ENCODE measurements at regions not wholly inside any gene's neighbourhood (a gene's known extent, or its start where the extent isn't known, plus 50 kb on each side); places are given as distances from the start of the nearest gene placed in this dataset.
"Not testable (repeated sequence)": the region's sequence is repeated elsewhere in the genome, so short reads cannot be mapped to it uniquely, and the experiment has no call there.

DNA sequence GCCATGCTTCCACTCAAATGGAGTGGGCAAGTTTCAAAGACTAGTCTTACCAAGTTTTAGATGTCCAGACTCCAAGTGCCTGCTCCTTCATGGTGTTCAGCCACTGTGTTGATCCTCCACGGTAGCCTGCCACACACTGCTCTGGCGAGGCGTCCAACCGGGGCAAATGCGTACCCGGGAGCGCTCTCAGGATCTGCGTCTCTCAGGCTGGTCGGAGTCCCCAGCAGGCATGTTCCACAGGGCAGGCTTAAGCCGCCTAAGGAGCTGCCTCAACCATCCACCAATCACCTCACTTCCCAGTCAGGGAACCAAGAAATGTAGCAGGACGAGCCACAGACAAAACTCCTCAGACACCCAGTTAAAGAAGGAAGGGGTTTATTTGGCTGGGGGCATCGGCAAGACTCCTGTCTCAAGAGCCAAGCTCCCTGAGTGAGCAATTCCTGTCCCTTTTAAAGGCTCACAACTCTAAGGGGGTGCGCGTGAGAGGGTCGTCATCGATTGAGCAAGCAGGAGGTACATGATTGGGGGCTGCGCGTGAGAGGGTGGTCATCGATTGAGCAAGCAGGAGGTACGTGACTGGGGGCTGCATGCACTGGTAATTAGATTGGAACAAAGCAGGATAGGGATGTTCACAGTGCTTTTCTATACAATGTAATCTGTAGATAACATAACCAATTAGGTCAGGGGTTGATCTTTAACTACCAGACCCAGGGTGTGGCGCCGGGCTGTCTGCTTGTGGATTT is 816.2 kb downstream of the TRIB2 start:
- DNase-seq, result not testable (repeated sequence)

DNA sequence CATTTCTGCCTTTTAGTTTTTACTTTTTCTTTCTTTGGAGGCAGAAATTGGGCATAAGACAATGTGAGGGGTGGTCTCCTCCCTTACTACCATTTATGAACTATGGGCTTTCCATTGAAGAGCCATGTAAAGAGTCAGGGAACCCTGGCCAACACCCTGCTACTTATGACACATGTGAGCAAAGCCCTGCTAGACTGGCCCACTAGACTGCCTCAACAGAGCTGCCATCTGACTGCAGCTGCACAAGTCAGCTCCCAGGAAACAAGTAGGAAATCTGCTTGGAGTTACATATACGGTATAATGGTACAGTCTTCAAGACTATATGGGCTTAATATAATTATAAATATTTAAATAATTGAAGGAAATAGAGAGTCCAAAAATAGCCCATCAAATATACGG is 816.8 kb downstream of the TRIB2 start:
- DNase-seq, result no peak

DNA sequence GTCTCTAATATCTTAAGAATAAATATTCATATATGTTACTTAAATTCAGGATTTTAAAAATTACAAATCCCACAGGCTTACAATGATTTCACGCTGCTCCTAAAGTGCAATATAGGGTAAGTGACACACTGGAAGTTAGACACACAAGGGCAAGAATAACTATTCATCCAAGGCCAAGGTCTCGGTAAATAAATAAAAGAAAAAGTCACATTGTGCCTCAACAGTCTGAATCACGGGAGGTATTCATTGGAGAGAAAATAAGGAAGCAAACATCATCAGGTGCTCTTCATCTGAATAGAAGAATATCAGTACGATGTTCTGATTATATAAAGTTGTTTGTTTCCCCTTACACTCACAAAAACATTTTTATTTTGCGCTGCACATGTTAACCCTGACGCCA is 820.2 kb downstream of the TRIB2 start:
- DNase-seq, result no peak

DNA sequence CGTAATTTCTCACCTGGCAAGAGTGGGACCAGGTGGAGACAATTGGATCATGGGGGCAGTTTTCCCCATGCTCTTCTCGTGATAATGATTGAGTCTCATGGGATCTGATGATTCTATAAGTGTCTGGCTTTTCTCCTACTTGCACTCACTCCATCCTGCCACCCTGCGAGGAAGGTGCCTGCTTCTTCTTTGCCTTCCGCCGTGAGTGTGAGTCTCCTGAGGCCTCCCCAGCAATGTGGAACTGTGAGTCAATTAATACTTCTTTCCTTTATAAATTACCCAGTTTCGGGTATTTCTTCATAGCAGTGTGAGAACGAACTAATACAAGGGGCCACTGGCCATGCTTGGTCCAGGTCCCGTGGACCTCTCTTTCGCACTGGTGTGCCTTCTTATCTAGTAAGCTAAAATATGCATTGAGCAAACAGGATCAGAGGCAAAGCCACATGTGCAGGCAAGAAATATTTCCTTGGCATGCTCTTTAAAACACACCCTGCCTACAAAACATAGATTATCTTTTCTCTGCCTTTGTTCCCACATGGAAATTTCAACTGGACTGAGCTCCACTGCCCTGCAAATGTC is 821.1 kb downstream of the TRIB2 start:
- no peak for DNase-seq

DNA sequence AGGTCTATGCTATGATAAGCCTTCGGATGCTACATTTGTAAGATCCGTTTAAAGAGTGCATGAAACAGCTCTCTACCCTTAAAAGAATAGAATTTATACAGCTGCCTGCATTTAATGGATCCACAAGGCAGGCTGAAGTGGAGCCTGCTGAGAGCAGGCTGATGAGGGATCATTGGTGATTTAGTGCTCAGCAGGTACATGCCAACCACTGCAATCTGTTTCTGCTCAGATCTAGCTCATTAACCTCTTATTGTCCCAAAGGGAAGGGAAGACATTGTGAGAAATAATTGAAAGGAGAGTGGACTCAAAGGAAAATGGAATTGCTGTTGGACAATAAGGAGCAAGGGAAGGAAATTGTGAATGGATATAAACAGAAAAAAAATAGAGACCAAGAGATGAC is 822.6 kb downstream of the TRIB2 start:
- DNase-seq, result no peak

DNA sequence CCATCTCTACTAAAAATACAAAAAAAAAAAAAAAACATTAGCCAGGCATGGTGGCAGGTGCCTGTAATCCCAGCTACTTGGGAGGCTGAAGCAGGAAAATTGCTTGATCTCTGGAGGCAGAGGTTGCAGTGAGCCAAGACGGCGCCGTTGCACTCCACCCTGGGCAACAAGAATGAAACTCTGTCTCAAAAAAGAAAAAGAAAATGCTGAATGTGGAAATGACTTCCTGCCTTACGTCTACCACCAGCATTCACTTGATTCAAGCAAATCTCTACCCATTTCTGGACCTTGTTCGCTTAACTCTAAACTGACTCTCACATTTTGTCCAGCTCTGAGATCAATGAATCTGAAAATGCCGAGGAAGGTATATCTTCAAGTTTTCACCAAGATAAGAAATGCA is 825.3 kb downstream of the TRIB2 start:
- no peak for DNase-seq

DNA sequence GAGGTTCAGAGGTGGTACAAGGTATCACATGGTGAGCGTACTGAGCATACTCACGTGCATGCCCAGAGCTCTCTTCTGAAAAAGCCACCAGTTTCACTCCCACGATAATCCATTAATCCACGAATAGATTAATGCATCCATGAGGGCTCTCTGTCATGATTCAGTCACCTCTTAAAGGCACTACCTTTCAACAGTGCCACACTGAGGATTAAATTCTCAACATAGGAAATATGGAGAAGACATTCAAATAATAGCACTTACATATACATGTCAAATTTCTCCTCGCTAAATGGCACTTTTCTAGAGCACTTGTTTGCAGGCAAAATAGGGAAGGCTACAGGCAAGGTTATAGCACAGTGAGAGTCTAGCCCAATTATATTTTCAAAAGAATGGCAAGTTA is 825.9 kb downstream of the TRIB2 start:
- DNase-seq, result no peak

DNA sequence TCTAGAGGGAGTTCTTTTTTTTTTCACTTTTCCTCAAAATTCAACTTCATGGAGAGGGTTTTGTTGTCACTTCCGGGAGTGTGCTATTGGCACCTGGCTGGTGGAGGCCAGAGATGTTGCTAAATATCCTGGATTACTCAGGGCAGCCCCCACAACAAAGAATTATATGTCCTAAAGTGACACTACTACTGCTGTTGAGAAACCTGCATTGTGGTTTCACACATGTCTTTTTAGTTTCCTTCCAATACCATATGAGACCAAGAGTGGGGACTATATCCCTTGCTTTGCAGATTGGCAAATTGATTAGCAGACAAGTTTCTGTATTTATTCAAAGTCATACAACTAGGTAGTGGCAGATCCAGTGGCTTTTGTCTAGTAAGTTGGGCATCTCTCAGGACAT is 826.8 kb downstream of the TRIB2 start:
- DNase-seq, result no peak

DNA sequence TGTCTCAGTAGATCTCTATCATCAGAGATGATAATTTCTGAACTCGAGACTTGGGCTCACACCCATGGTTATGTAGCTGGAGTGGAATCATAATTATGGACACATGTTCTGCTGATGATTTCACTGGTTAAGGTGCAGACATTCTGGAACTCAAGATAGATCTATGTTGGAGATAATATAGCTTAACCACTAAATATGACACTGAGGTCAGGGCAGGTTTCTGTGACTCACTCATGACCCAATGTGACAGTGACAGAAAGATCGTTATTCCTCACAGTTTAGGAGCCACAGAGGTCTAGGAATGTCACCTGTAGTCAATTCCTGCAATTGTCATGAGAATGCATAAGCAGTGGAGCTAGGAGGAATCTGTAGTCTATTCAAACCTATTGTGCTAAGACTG is 828.6 kb downstream of the TRIB2 start:
- DNase-seq, result no peak

DNA sequence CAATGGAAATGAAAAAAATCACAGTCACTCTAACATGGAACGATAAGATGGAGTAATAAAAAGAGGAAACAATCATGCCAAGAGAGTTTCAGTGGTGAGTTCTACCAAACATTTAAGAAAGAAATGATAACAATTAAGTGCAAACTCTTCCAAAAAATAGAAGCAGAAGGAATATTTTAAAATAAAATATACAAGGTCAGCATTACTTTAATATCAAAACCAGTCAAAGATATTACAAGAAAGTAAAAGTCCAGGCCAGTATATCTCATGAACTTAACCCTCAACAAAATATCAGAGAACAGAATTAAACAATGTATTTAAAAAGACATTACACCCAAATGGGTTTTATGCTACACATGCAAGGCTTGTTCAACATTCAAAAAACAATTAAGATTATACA is 829.4 kb downstream of the TRIB2 start:
- DNase-seq, result no peak

DNA sequence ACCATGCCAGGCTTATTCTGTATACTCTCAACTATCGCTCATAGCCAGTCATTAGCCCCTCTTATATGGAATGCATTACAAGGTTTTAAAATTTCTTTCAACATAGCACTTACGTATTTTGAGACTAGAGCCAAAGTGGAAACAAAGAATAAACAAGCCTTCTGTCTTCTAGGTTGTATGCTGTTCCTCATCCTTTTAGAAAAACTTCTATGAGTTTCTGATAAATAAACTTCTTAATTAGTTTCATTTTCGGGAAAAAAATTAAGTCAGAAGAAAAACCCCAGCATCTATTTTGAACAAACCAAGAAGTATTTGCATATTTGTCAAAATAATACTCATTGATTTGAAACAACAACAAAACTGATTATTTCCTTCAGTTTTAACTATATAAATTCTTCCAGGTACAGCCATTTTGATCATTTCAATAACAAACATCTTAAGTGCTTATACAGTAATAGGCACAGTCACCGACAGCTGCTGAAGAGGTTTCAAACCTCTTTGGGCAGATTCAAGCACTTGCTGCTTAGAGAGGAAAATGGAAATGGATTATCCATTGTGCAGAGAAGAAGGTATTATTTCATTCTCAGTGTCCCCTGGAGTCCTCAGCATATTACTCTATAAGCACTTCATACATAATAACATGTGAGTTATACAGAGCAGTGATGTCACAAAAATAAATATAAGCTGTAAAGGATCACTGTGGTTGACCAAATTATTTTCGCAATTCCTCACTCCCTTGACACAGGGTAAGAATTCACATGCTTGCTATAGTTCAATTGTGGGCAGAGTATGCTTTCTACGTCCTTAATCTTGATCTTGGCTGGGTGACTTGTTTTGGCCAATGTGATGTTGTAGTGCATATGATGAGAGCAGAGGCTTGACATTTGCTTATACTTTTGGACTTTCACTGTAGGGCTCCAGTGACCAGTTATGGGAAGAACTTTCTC is 833.8 kb downstream of the TRIB2 start:
- no peak for DNase-seq

DNA sequence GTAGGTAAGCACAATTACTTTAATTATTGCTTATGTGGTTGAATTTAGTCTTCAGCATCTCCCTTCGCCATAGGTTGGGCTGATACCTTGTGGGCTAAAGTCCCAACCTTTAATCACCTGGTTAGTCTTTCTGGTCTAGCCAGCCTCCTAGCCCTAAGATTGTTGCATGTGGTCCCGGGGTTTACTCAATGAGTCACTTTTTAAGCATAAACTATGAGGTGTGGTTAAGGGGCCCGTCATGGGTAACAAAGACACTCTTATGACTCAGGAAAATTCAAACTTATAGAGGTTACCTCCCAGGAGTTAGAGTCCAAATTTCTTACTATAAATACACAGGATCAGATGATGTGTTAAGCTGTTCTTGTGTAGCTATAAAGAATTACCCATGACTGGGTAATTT is 841.6 kb downstream of the TRIB2 start:
- peak in 1 of 3 donors; percentile 0 for DNase-seq

DNA sequence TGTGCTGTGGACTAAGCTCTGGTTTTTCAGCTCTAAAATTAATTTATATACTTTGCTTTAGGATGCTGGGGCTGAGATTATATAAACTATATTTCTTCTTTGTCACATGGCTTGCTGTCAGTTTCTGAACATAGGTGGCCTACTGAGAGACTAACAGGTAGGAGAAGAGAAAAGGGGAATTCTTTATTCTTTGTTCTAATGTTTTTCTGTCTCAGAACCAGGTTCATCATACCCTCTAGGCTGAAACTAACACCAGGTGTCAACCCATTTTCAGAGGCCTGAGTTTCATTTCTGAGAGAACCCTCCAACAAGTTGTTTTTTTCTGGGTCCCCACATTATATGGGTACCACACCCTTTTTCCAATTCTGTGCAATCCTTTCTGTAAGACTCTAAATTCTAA is 843.6 kb downstream of the TRIB2 start:
- no peak for DNase-seq

DNA sequence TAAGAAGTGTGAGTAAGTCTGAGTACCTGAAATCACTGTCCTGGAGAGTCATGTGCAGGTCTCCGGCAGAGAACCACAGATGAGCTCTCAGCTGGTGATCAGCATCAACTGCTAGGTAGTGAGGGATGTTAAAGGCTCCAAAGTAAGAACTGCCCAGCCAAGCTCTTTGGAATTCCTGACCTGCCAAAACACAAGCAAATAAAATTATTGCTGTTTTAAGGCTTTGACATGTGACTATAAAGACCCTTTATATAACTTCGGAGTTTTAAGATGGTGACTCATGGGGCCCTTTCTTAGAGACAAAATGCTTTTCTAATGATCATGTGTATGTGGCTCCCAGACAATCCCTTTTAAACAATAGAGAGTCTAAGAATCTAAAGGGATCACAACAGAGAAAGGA is 855.7 kb downstream of the TRIB2 start:
- no peak for DNase-seq

DNA sequence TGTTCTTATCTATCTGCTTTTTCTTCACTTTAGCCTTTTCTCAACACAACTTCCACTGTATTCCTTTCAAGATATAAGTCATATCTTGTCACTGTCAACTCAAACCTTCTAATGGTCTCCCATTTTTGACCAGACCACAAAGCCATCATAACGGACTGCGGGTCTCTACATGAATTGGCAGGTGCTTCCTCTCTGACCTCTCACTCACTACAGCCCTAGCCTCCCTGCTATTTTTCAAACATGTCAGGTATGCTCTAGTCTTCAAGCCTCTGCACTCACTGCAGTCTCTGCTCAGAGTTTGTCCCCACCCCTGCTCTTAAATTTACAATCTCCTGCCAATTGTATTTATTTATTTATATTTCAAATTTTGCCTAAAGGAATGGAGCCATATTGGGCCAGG is 858.1 kb downstream of the TRIB2 start:
- no peak for DNase-seq

DNA sequence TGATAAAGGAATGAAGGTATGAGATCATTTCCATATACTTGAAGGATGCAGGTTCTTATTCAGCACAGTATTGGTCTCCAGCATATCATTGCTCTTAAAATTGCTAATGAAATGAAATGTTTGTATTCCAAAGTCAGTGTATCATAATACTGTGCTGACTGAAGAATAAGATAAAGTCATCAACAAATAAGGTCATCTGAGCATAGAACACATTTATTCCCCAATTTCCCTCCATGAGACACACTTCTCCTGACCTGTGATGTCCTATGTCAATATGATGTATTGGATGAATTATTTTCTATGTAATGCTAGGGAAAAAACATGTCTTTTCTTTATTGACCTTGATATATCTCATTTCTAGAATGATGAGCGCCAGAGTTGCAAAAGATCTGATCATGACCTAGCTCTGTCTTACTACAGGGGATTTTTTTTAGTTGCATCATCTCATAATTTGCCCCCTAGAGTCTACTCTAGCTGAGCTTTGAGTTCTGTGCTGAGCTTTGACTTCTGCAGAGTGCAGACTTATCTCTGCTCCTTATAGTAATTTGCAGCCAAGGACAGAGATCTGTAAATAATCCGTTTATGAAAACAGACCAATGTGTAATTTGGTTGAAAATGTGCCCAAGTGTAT is 859.8 kb downstream of the TRIB2 start:
- DNase-seq, result no peak

DNA sequence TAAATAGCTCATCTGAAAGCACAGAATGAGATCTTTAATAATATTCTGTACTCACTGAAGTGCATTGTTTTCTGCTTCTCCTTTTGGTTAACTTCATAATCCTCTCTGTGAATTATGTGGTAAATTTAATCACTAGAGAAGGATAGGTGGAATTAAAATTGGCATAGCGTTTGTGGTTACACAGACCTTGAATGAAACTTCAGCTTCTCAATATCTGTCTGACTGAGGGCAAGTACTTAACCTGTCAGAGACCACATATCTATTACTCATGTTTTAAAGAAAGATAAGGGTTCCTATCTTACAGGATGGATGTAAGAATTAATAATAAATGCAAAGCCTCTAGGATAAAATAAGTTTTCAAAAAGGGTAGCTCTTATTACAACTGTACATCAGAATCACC is 861.8 kb downstream of the TRIB2 start:
- DNase-seq, result no peak

DNA sequence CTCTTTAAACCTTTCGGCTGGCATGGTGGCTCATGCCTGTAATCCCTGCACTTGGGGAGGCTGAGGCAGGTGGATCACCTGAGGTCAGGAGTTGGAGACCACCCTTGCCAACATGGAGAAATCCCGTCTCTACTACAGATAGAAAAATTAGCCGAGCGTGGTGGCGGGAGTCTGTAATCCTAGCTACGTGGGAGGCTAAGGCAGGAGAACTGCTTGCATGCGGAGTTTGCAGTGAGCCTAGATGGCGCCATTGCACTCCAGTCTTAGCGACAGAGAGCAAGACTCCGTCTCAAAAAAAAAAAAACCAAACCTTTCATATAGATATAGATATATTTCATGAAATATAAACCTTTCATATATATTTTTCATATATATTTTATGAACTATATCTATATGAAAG is 864.7 kb downstream of the TRIB2 start:
- no peak for DNase-seq

DNA sequence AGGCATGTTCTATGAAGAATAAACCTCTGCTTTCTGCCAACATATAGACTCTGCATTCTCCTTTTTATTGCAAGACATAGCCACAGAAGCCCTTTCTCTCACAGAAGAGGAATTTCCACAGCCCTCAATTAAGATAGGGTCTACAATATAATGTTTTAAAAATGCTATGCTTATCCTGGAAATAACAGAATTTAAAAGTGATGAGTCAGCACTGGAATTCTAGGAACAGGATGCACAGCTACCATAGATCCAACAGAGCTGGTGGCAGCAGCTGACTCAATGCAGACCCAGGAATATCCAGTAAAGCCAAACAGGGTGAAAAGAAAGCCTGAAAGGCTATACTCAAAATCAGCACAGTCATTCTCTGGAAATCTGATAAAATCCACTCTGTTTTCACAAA is 866.9 kb downstream of the TRIB2 start:
- no peak for DNase-seq

DNA sequence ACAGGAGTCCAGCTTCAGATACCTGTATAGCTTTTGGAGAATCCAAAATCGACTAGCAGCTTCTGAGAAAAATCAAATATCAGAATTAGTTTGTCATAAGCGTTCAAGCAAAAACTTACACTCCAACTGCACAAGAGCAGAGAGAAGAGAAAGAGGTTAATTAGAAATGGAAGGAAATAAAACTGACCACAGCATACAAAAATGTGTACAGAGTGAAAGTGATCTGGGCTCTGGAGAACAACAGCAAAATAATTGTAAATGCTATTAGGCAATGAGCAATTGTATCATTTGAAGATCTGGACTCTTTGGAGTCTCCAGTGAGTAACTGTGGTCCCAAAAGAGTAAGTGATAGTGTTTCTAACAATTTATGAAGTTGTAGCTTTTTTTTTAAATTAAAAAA is 867.3 kb downstream of the TRIB2 start:
- no peak for DNase-seq

DNA sequence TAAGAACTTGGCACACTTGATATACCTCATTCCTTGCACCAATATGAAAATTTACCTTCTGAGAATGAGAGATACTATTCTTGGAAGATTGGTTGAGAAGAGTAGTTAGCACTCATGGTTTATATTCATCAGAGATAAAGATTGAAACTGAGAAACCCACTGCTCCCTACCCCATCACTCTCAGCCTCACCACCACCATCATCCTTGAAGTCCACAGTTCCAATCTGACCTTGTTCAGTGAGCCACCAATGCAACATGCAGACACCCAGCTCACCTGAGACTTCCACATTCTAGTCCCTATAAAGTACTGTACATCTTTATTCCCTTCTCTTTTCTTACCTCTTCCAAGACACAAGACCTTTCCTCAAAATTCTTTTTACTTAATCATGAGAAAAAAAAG is 869.0 kb downstream of the TRIB2 start:
- DNase-seq, result no peak

DNA sequence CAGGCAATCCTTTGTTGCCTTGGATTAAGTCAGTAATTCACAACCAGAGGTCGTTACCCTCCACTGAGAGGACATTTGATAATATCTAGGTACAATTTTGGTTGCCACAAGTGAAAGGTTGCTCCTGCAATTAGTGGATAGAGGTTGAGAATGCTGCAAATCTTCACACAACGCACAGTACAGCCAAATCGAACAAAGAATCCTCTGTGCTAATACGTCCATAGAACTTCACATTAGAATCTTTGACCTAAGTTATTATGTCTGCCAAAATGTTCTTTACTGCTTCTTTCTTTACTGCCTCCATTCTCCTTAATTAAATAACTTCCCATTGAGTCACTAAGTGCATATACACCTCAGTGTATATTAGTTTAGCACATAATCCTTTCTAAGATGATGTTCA is 879.5 kb downstream of the TRIB2 start:
- no peak for DNase-seq

DNA sequence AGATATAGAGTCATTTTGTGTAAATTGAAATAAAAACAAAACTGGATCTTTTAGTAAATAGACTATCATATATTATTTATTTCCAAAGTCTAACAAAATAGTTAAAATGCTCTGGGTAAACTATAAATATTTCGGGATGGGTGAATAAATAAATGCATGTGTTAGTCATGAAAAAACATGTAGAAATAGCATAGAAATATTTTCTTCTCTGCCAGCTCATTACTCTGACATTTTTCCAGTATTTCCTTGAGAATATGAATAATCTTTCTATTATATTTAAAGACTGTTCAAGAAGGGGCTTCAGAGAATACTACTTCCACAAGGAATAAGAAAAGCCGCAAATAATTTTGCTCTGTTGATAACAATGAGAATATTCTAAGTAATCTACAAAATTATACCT is 880.4 kb downstream of the TRIB2 start:
- DNase-seq, result no peak

All from muscle of back (tissue), 3 donors.